GM21717 (cell line): ENCODE measurements at regions not wholly inside any gene's neighbourhood (a gene's known extent, or its start where the extent isn't known, plus 50 kb on each side); places are given as distances from the start of the nearest gene placed in this dataset.

Experiments used
- ATAC-seq: cut with Tn5 transposase; IDR thresholded peaks from one replicate; pipeline ENCODE4 v1.9.1; 2021; ENCODE audit warnings: mild to moderate bottlenecking, moderate library complexity; ENCODE audit not compliant: unreplicated experiment

DNA sequence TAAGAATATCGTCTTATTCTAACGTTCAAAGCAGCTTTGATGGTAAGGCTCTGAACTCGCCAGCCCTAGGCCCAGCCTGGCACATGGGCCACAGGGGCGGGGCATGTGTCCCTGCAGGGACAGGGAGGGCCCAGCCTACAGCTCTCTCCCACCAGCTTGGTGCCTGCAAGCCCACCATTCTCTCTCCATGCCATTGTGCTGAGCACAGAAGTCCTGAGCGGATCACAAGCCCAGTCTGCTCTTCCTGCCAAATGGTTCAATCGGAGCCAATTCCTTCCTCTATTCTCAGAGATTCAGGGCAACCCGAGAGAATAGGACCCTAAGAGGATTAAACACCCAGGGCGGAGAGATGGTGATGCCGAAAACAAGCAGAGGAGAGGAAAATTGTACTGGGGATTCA, 50.3 kb upstream of the APCDD1 start:
- ATAC-seq = no peak
